ENCODE measurements at regions not wholly inside any gene's neighbourhood (a gene's known extent, or its start where the extent isn't known, plus 50 kb on each side); places are given as distances from the start of the nearest gene placed in this dataset.

- TF ChIP-seq CTCF (conservative IDR thresholded peaks at IDR 0.05; ENCODE audit: low read length) (no peak), EZH2phosphoT487 (IDR thresholded peaks at IDR 0.05; ENCODE audit: borderline replicate concordance) (no peak)
Observed at GRCh38 chr2:125324273-125324672, 1299.2 kb downstream of the CNTNAP5 start.

Measured in Loucy (cell line).